Common myeloid progenitor, CD34-positive (primary cell): ENCODE measurements at regions not wholly inside any gene's neighbourhood (a gene's known extent, or its start where the extent isn't known, plus 50 kb on each side); places are given as distances from the start of the nearest gene placed in this dataset.

Experiments used
- CTCF ChIA-PET: fragments of 350-600 bp; sonication (Branson Sonifier 250); formaldehyde crosslinking; loops from one replicate; lab custom pipeline; 2021; ENCODE audit warnings: antibody characterized with exemption; lab: Charles Lee
- POLR2A ChIA-PET: fragments of 350-600 bp; sonication (Branson Sonifier 250); formaldehyde crosslinking; loops from one replicate; lab custom pipeline; 2021; ENCODE audit warnings: antibody characterized with exemption; lab: Charles Lee
- DNase-seq, 3 donors: peaks; one replicate each; pipeline versions ENCODE4 v3.0.0 to v3.0.0-alpha.2; 2013
- H3K27ac ChIP-seq, 2 experiments: 1 replicate in 1 of 2; 2 replicates in 1 of 2; pipeline ENCODE4 v1.7.0; 2013; ENCODE audit warnings: inconsistent platforms in 2 of 2, low read length in 2 of 2, mild to moderate bottlenecking in 2 of 2, low read depth in 1 of 2, moderate library complexity in 1 of 2; ENCODE audit not compliant: severe bottlenecking in 2 of 2, insufficient read depth in 1 of 2, poor library complexity in 1 of 2
- H3K27me3 ChIP-seq, 5 experiments: replicated peaks in 2 of 5; 1 replicate in 3 of 5; 2 replicates in 2 of 5; pipeline versions ENCODE4 v1.6.1 to v1.7.0; 2013; ENCODE audit warnings: low read length in 4 of 5, mild to moderate bottlenecking in 2 of 5, moderate library complexity in 2 of 5, inconsistent platforms in 1 of 5; ENCODE audit not compliant: insufficient read depth in 5 of 5, control insufficient read depth in 4 of 5
- H3K36me3 ChIP-seq, 4 experiments: 1 replicate in 2 of 4; 2 replicates in 2 of 4; pipeline versions ENCODE4 v1.6.1 to v1.7.0; 2013; ENCODE audit warnings: low read length in 3 of 4, control low read depth in 1 of 4, mild to moderate bottlenecking in 1 of 4; ENCODE audit not compliant: control insufficient read depth in 4 of 4, insufficient read depth in 4 of 4
- H3K4me1 ChIP-seq, 4 experiments: 1 replicate in 3 of 4; 2 replicates in 1 of 4; pipeline versions ENCODE4 v1.6.1 to v1.7.1; 2013; ENCODE audit warnings: low read length in 3 of 4, mild to moderate bottlenecking in 3 of 4, control low read depth in 1 of 4, inconsistent platforms in 1 of 4, moderate library complexity in 1 of 4; ENCODE audit not compliant: control insufficient read depth in 4 of 4, insufficient read depth in 4 of 4; ENCODE audit errors: control extremely low read depth in 1 of 4
- H3K4me3 ChIP-seq, 7 experiments: 1 replicate in 4 of 7; 2 replicates in 3 of 7; pipeline versions ENCODE4 v1.5.1 to v1.7.0; 2013; ENCODE audit warnings: mild to moderate bottlenecking in 7 of 7, low read length in 6 of 7, moderate library complexity in 6 of 7, inconsistent platforms in 2 of 7, low read depth in 2 of 7, control low read depth in 1 of 7; ENCODE audit not compliant: insufficient read depth in 4 of 7, control insufficient read depth in 1 of 7; ENCODE audit errors: extremely low read depth in 1 of 7
- H3K9me3 ChIP-seq, 5 experiments: 1 replicate in 4 of 5; 2 replicates in 1 of 5; pipeline versions ENCODE4 v1.6.1 to v1.7.1; 2013; ENCODE audit warnings: low read length in 4 of 5, mild to moderate bottlenecking in 2 of 5, inconsistent platforms in 1 of 5, low read depth in 1 of 5, moderate library complexity in 1 of 5; ENCODE audit not compliant: control insufficient read depth in 4 of 5, insufficient read depth in 2 of 5; ENCODE audit errors: control extremely low read depth in 1 of 5
- WGBS: methylation state at CpG from one replicate; pipeline ENCODE4 v1.1.5; 2013; ENCODE audit not compliant: insufficient coverage; 5-methylcytosine and 5-hydroxymethylcytosine counted together

- no peak for DNase-seq
- WGBS, result 71% methylated on average over 2 of the region's 4 CpGs
- Histone ChIP-seq H3K27me3 (no peaks in the 10 kb centered on the region), H3K9me3 (no peaks in the 10 kb centered on the region), H3K4me1 (no peaks in the 10 kb centered on the region), H3K4me3 (no peak overlapping the region), H3K27ac (no peak overlapping the region), H3K36me3 (no peaks in the 10 kb centered on the region)
- ChIA-PET CTCF (no interaction called here), POLR2A (interaction anchor here (0.6 kb wide), 1 partner anchor 1158 kb away, joined by 4 read pairs; no protein-coding TSS in a partner anchor)
Observed at GRCh38 chr4:24114444-24114843, 224.6 kb upstream of the PPARGC1A start.

GRCh38 chr4:24112466-24112865, 222.6 kb upstream of the PPARGC1A start:
- H3K4me3 ChIP-seq, result no peak overlapping the region
- 100% methylated on average over 2 of the region's 2 CpGs for WGBS
- ChIA-PET CTCF (no interaction called here), POLR2A (no interaction called here)
- H3K36me3 ChIP-seq, result no peaks in the 10 kb centered on the region
- H3K27ac ChIP-seq, result no peak overlapping the region
- H3K4me1 ChIP-seq, result no peaks in the 10 kb centered on the region
- H3K27me3 ChIP-seq, result no peaks in the 10 kb centered on the region
- H3K9me3 ChIP-seq, result no peaks in the 10 kb centered on the region
- no peak for DNase-seq

GRCh38 chr4:24108567-24108966, 218.7 kb upstream of the PPARGC1A start:
- no peak for DNase-seq
- H3K27me3 ChIP-seq, result no peaks in the 10 kb centered on the region
- ChIA-PET POLR2A (no interaction called here), CTCF (no interaction called here)
- H3K4me3 ChIP-seq, result no peak overlapping the region
- no peaks in the 10 kb centered on the region for H3K4me1 ChIP-seq
- H3K9me3 ChIP-seq, result no peaks in the 10 kb centered on the region
- no peak overlapping the region for H3K27ac ChIP-seq
- H3K36me3 ChIP-seq, result no peaks in the 10 kb centered on the region
- 100% methylated on average over 2 of the region's 2 CpGs for WGBS

- DNase-seq, result no peak
- Histone ChIP-seq H3K4me3 (no peak overlapping the region), H3K27me3 (no peaks in the 10 kb centered on the region), H3K27ac (no peak overlapping the region), H3K9me3 (no peaks in the 10 kb centered on the region), H3K4me1 (no peaks in the 10 kb centered on the region), H3K36me3 (no peaks in the 10 kb centered on the region)
- POLR2A ChIA-PET, result no interaction called here
- CTCF ChIA-PET, result no interaction called here
- WGBS, result 98% methylated on average over 5 of the region's 10 CpGs
Observed at GRCh38 chr4:24105327-24106038, 215.6 kb upstream of the PPARGC1A start.

- Histone ChIP-seq H3K36me3 (no peaks in the 10 kb centered on the region), H3K27ac (no peak overlapping the region), H3K9me3 (no peaks in the 10 kb centered on the region), H3K27me3 (no peaks in the 10 kb centered on the region), H3K4me3 (no peak overlapping the region), H3K4me1 (no peaks in the 10 kb centered on the region)
- CTCF ChIA-PET, result no interaction called here
- 79% methylated on average over 3 of the region's 6 CpGs for WGBS
- no peak for DNase-seq
- POLR2A ChIA-PET, result interaction anchor here (0.6 kb wide), 1 partner anchor 17 kb away, joined by 3 read pairs; no protein-coding TSS in a partner anchor
Observed at GRCh38 chr4:24104158-24104565, 214.3 kb upstream of the PPARGC1A start.

DNA sequence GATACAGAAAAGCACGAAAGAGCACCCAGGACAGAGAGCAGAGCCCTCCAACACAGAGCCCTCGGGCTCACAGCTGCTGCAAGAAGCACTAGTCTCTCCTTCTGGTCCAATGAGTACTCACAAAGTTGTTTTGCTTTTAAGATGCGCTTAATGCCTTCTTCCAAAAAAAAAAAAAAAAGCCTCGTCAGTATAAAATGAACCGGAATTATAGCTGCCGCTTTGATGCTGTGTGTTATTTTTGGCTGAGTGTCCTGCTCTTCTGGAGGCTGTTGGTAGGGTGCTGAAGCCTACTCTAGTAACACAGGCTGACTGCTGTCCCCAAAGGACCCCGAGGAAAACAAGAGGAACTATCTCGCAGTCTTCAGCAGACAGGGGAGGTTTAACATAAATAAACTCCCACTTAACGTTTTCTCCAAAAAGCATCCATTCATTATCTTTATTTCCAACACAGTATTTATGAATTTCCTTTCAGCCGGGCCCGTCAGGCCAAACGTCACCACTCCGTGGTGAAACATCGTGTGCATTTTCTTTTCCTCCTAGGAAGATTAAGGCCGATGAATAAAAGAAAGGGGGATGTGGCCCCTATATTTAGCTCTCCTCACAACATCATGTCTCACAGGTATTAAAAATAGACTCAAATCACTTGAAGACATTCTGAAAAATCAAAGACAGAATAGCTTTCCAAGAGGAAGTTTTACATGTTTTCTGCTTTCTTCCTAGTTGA, 213.7 kb upstream of the PPARGC1A start:
- Histone ChIP-seq H3K36me3 (no peaks in the 10 kb centered on the region), H3K27me3 (no peaks in the 10 kb centered on the region), H3K4me3 (no peak overlapping the region), H3K27ac (no peak overlapping the region), H3K4me1 (no peaks in the 10 kb centered on the region), H3K9me3 (no peaks in the 10 kb centered on the region)
- whole genome bisulfite sequencing, result 68% methylated on average over 9 of the region's 15 CpGs
- no peak for DNase-seq
- ChIA-PET POLR2A (no interaction called here), CTCF (interaction anchor here (1.0 kb wide), 1 partner anchor 21 kb away, joined by 3 read pairs; no protein-coding TSS in a partner anchor)

DNA sequence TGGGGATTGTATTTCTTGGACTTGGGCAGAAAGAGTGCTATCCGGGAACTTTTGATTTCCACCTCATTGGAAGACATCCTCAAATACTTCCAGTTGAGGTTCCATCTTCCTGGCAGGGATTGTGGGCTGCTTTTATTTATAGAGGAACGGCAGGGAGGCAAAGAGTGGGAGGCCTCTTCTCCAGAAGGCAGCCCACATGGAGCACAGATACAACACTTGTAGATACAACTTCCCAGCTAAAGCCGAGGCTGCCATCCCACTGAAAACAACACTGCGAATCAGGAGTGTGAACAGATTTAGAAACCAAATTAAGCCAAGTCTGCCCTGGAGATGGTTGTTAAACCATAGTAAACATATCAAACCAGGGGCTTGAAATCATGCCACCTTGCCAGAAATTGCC, 212.8 kb upstream of the PPARGC1A start:
- ChIA-PET CTCF (no interaction called here), POLR2A (no interaction called here)
- Histone ChIP-seq H3K27me3 (no peaks in the 10 kb centered on the region), H3K4me1 (no peaks in the 10 kb centered on the region), H3K36me3 (no peaks in the 10 kb centered on the region), H3K9me3 (no peaks in the 10 kb centered on the region), H3K27ac (no peak overlapping the region), H3K4me3 (no peak overlapping the region)
- WGBS, result 91% methylated on average over 4 of the region's 4 CpGs
- DNase-seq, result no peak
